Coronary artery (tissue), 2 donors: ENCODE measurements at regions not wholly inside any gene's neighbourhood (a gene's known extent, or its start where the extent isn't known, plus 50 kb on each side); places are given as distances from the start of the nearest gene placed in this dataset.
"Not testable (repeated sequence)": the region's sequence is repeated elsewhere in the genome, so short reads cannot be mapped to it uniquely, and the experiment has no call there.

Source experiments
- DNase-seq: peaks from one replicate; pipeline ENCODE4 v3.0.0-alpha.2; 2017; ENCODE audit warnings: low spot score
- H3K27ac ChIP-seq, 2 donors: fragments of 200-600 bp; sonication (generic); one replicate each; pipeline ENCODE4 v1.5.1; 2016 to 2019
- H3K4me3 ChIP-seq: fragments of 200-600 bp; sonication (generic); 2 replicates; pipeline ENCODE4 v1.5.1; 2016; ENCODE audit warnings: mild to moderate bottlenecking, moderate library complexity
- CTCF ChIP-seq: fragments of 200-600 bp; sonication (generic); IDR thresholded peaks from one replicate; pipeline ENCODE4 v1.5.1; 2019; ENCODE audit warnings: antibody characterized with exemption

- no peak for TF ChIP-seq CTCF
- Histone ChIP-seq H3K4me3 (no peak overlapping the region), H3K27ac (no peak overlapping the region)
- no peak for DNase-seq
Observed at GRCh38 chr10:76778914-76779795, 858.5 kb downstream of the KCNMA1 start.

GRCh38 chr10:76774987-76775603 lies 862.5 kb downstream of the KCNMA1 start:
- no peak overlapping the region for H3K4me3 ChIP-seq
- no peak for DNase-seq
- TF ChIP-seq CTCF, result no peak
- H3K27ac ChIP-seq, result no peak overlapping the region

GRCh38 chr10:76769582-76769981 lies 868.0 kb downstream of the KCNMA1 start:
- no peak for DNase-seq
- H3K27ac ChIP-seq, result no peak overlapping the region
- no peak for TF ChIP-seq CTCF
- no peak overlapping the region for H3K4me3 ChIP-seq

- DNase-seq, result no peak
- no peak for TF ChIP-seq CTCF
- no peak overlapping the region for H3K27ac ChIP-seq
Observed at GRCh38 chr10:76769161-76769560, 868.4 kb downstream of the KCNMA1 start.

GRCh38 chr10:76766682-76767081 lies 870.9 kb downstream of the KCNMA1 start:
- Histone ChIP-seq H3K27ac (no peak overlapping the region), H3K4me3 (no peak overlapping the region)
- no peak for TF ChIP-seq CTCF
- no peak for DNase-seq

More at GRCh38 chr10:76769161-76769560, 868.4 kb downstream of the KCNMA1 start:
- no peak overlapping the region for H3K4me3 ChIP-seq

GRCh38 chr10:76764921-76765320 lies 872.7 kb downstream of the KCNMA1 start:
- DNase-seq, H3K4me3 ChIP-seq, H3K27ac ChIP-seq: not testable (repeated sequence)

GRCh38 chr10:76764177-76764576 lies 873.4 kb downstream of the KCNMA1 start:
- TF ChIP-seq CTCF, result no peak
- DNase-seq, result no peak
- Histone ChIP-seq H3K27ac (no peak overlapping the region), H3K4me3 (no peak overlapping the region)
